ENCODE measurements at regions not wholly inside any gene's neighbourhood (a gene's known extent, or its start where the extent isn't known, plus 50 kb on each side); places are given as distances from the start of the nearest gene placed in this dataset.
A peak's percentile ranks its signal among the peaks of the same experiment; 100 is the strongest.
"Not testable (repeated sequence)": the region's sequence is repeated elsewhere in the genome, so short reads cannot be mapped to it uniquely, and the experiment has no call there.

DNA sequence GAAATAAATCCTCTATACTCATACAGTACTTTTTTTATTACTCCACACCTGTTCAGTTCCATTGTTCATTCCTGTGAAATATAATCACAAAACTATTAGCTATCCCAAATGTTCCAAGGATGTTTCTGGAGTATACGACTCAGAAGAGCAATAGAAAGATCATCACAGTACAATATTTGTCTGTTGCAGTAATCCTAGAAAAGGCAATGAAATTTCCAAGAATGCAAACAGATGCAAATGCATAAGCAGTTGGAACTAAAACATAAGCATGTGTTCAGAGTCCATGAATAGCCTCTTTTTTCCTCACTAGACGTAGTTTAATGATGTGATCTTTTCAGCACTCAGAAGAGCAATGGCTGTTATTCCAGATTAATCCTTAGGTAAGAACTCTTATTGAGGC lies 55.2 kb downstream of the RTL3 start:
- no peak for DNase-seq (ENCODE audit: extremely low read depth in 1 of 11, low read depth in 9 of 11, low spot score in 4 of 11)

GRCh38 chrX:78595901-78596502 lies 63.1 kb downstream of the RTL3 start:
- peak in 1 of 11 donors; percentile 1 for DNase-seq (ENCODE audit: extremely low read depth in 1 of 11, low read depth in 9 of 11, low spot score in 4 of 11)

DNA sequence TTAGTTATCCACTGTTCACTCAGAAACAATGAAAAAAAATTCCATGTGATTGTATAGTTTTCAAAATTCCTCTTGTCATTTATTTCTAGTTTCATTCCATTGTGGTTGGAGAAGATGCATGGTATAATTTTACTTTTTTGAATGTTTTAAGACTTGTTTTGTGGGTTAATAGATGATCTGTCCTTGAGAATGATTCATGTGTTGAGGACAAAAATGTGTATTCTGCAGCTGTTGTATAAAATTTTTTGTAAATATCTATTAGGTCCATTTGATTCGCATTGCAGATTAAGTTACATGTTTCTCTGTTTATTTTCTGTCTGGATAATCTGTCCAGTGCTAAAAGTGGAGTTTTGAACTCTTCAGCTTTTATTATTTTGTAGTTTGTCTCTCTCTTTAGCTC lies 65.4 kb downstream of the RTL3 start:
- DNase-seq (ENCODE audit: extremely low read depth in 1 of 11, low read depth in 9 of 11, low spot score in 4 of 11) = no peak

- DNase-seq (ENCODE audit: extremely low read depth in 1 of 11, low read depth in 9 of 11, low spot score in 4 of 11) = no peak
Observed at GRCh38 chrX:78592030-78592429, 67.1 kb downstream of the RTL3 start.

- no peak for DNase-seq (ENCODE audit: extremely low read depth in 1 of 11, low read depth in 9 of 11, low spot score in 4 of 11)
Observed at GRCh38 chrX:78574306-78574705, 84.8 kb downstream of the RTL3 start.

- DNase-seq (ENCODE audit: extremely low read depth in 1 of 11, low read depth in 9 of 11, low spot score in 4 of 11) = no peak
Observed at GRCh38 chrX:78573630-78574029, 85.5 kb downstream of the RTL3 start.

- no peak for DNase-seq (ENCODE audit: extremely low read depth in 1 of 11, low read depth in 9 of 11, low spot score in 4 of 11)
Observed at GRCh38 chrX:78571849-78572248, 87.3 kb downstream of the RTL3 start.

GRCh38 chrX:78555401-78555980 lies 103.6 kb downstream of the RTL3 start:
- no peak for DNase-seq (ENCODE audit: extremely low read depth in 1 of 11, low read depth in 9 of 11, low spot score in 4 of 11)

- DNase-seq (ENCODE audit: extremely low read depth in 1 of 11, low read depth in 9 of 11, low spot score in 4 of 11) = not testable (repeated sequence)
Observed at GRCh38 chrX:78552628-78553027, 106.5 kb downstream of the RTL3 start.

DNA sequence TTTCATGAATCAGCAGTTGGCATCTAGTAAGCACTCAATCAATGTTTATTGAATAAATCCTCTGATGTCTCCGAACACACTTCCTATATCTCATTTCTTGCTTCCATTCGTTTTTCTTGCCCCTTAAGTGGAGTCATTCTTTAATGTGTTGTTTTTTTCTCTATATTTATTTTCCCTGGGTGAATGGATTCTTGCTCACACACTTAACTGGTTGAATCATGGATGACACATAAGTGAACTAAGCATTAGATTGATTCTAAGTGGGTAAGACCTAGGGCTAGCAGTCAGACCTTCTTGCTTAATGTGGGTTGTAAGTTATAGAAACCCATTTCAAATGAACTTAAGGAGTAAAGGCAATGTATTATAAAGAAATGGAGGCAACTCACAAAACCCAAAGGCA lies 111.1 kb downstream of the RTL3 start:
- no peak for DNase-seq (ENCODE audit: extremely low read depth in 1 of 11, low read depth in 9 of 11, low spot score in 4 of 11)

GRCh38 chrX:78545233-78545632 lies 113.9 kb downstream of the RTL3 start:
- DNase-seq (ENCODE audit: extremely low read depth in 1 of 11, low read depth in 9 of 11, low spot score in 4 of 11) = no peak

DNA sequence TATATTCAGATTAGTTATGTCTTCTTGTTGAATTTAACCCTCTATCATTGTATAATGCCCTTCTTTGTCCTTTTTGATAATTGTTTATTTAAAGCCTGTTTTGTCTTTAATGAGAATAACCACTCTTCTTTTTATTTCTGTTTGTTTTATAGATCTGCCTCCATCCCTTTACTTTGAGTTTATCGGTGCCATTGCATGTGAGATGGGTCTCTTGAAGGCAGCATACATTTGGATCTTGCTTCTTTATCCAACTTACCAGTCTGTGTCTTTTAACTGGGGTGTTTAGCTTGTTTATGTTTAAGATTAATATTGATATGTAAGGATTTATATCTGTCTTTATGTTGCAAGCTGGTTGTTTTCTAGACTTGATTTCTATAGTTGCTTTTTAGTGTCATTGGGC lies 115.8 kb downstream of the RTL3 start:
- DNase-seq (ENCODE audit: extremely low read depth in 1 of 11, low read depth in 9 of 11, low spot score in 4 of 11) = no peak

DNA sequence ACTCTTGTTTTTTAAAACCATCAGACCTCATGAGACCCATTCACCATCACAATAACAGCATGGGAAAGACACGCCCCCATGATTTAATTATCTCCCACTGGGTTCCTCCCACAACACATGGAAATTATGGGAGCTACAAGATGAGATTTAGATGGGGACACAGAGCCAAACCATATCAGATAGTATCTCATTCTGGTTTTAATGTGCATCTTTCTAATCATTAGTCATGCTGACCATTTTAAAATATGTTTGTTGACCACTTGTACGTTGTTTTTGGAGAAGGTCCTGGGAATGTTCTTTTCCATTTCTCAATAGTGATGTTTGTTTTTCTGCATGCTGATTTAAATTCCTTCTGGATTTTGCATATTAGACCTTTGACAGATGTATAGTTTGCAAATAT lies 119.0 kb downstream of the RTL3 start:
- no peak for DNase-seq (ENCODE audit: extremely low read depth in 1 of 11, low read depth in 9 of 11, low spot score in 4 of 11)

DNA sequence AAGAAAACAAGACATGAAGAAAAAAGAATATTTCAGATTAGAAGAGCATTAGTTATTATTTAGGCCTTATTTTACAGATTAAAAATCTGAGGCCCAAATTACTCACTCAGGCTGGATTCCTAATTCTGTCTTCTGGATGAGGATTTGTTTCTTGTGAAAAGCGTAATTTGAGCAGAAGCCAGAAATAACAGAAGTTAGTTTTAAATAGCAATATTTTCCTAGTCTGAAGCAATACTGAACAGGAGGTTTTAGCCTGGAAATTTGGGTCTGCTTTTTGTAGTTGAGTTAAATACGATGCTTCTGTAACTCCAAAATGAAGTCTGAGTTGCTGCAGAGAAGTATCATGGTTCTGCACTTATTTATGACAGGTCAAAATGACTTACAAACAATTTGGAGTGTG lies 124.9 kb downstream of the RTL3 start:
- no peak for DNase-seq (ENCODE audit: extremely low read depth in 1 of 11, low read depth in 9 of 11, low spot score in 4 of 11)

DNA sequence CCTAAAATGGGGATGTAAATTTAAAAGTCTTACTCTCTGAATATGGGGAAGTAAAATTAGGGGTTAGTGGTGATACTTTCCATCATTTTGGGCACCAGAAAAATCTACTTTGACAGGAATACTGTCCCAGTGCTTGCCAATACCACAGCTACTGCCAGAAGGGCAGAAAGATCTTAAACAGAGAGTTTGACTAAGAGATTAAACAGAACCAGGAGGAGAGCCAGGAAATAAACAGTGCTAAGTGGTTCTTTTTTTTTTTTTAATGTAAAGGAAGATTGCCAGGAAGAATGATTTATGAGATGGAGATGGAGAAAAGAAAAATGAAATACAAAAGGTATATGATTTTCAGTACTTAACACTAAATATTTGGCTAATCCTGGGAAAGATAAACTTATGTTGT lies 126.8 kb downstream of the RTL3 start:
- DNase-seq (ENCODE audit: extremely low read depth in 1 of 11, low read depth in 9 of 11, low spot score in 4 of 11) = no peak

- no peak for DNase-seq (ENCODE audit: extremely low read depth in 1 of 11, low read depth in 9 of 11, low spot score in 4 of 11)
Observed at GRCh38 chrX:78527818-78528217, 131.3 kb downstream of the RTL3 start.

DNA sequence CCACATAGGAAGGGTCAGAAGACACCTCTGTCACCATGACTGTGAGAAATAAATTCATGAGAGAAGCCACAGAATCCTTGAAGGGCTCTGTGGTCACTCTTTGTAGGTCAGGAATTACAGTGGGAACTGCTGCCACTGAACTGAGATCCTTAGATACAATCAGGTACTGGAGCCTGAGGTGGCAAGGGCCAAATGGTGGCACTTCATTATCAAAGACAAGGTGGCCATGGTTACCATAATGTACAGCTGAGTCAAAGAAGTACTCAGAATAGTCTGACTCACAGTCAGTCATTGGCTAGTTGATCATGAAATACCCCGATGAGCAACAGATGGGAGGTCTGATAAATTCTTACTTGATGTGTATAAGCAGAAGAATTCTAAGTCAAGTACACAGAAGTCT lies 131.9 kb downstream of the RTL3 start:
- DNase-seq (ENCODE audit: extremely low read depth in 1 of 11, low read depth in 9 of 11, low spot score in 4 of 11) = no peak

DNA sequence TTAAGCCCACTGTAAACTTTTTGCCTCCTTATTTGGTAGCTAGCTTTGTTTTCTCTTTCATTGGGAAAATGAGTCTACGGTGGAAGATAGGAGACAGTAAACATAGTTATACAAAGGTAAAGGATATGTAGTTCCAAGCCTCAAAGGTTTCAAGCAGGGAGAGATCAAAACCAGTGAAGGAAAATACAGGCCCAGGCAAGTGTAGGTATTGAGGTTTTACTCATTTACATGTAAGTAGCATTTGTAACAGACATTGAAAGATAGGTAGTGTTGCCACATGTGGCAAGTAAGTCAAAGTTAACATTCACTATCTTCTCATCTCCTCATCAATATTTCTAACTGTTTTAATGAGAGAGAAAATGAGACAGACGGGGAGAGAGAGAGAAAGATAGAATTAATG lies 136.5 kb downstream of the RTL3 start:
- no peak for DNase-seq (ENCODE audit: extremely low read depth in 1 of 11, low read depth in 9 of 11, low spot score in 4 of 11)

GRCh38 chrX:78517124-78517523 lies 142.0 kb downstream of the RTL3 start:
- no peak for DNase-seq (ENCODE audit: extremely low read depth in 1 of 11, low read depth in 9 of 11, low spot score in 4 of 11)

DNA sequence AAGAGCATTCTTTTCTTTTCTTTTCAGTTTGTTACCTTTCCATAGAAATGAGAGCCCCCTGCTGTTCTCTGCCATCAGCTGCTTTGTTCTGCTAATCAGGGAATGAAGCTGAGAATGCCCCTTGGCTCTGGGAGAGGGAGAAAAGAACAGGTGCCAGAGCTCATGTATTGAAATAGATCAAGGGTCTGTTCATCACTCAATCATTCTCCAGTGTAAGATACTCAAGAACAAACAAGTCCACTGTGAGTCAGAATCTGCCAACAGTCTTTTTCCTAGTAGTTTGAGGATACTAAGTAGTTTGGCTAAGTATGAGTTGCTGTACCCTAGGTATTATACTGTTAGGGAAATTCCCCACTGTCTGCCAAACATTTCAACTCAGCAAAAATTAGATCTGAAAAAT lies 144.3 kb downstream of the RTL3 start:
- DNase-seq (ENCODE audit: extremely low read depth in 1 of 11, low read depth in 9 of 11, low spot score in 4 of 11) = no peak

DNA sequence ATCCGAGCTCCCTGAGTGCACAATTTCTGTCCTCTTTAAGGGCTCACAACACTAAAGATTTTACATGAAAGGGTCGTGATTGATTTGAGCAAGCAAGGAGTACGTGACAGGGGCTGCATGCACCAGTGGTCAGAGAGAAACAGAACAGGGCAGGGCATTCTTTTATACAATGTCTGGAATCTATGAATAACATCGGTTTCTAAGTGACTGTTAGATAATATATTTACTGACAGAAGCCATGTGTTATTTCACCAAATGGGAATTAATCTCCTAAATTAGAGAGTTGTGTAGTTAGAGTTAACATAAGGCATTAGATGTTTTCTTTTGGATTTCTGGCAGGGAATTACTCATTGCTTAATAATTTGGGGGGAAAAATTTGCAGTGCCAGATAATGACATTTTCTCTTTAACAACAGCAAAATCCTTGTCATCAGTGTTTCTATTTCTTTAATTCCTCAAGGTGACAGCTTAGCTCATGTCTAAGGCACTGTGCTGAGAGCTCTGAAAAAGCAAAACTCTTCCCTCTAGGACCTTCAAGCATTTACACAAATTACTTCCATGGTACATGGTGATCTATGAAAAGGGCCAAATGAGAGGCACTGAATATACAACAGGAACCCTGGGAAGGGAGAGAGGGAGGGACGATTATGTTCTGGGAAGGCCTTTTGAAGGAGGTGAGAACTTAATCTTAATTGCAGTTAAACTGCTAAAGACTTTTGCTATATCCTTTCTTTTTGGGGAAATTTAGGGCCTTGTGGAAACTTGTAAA lies 145.0 kb downstream of the RTL3 start:
- no peak for DNase-seq (ENCODE audit: extremely low read depth in 1 of 11, low read depth in 9 of 11, low spot score in 4 of 11)
